ENCODE measurements at regions not wholly inside any gene's neighbourhood (a gene's known extent, or its start where the extent isn't known, plus 50 kb on each side); places are given as distances from the start of the nearest gene placed in this dataset.

DNA sequence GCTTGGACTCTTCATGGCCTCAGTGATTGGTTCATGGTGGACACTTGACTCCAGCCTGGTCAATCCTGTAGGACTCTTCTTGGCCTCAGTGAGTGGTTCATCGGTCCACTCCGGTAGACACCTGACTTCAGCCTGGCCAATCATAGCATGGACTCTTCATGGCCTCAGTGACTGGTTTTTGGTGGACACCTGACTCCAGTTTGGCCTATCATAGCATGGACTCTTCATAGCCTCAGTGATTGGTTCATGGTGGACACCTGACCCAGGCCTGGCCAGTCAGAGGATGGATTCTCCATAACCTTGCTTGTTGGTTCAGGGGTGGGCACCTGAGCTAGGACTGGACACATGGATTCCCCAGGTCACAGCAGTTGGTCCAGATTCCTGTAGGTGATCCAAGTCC, 106.0 kb upstream of the ERCC6L2 start (continued):
- no peak for TF ChIP-seq CTCF (IDR thresholded peaks at IDR 0.05 in 2 of 3, conservative IDR thresholded peaks at IDR 0.05 in 1 of 3; ENCODE audit: borderline replicate concordance in 1 of 3, insufficient read depth in 1 of 3, low read depth in 2 of 3, low read length in 2 of 3)
- TF ChIP-seq POLR2AphosphoS5 (IDR thresholded peaks at IDR 0.05; ENCODE audit: low read depth, low read length), result no peak
- TF ChIP-seq ATF3 (IDR thresholded peaks at IDR 0.05), result no peak
- TF ChIP-seq POLR2A (IDR thresholded peaks at IDR 0.05; ENCODE audit: borderline replicate concordance, extremely low read depth, insufficient read depth, insufficient read length), result no peak

DNA sequence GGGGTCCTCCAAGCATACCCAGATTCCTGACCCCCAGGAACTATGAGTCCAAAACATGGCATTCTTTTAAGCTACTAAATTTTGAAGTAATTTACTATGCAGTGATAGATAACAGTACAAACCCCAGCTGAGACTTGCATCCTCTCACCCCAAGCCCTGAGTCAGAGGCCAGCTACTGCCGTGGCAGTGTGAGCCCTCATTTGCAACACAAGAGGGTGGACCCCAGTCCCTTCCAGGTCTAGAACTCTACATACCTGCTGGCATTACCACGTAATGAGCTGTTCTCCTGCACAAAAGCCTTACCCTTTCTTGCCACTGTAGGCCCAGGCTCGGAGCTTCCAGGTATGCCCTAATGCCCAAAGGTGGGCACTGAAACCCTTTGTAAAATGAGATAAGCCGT, 108.6 kb upstream of the ERCC6L2 start:
- intact Hi-C loops (cut with micrococcal nuclease), result no loop called here
- RAD21 ChIA-PET (ENCODE audit: low non-redundant PET in 1 of 2, low total read pairs in 2 of 2, uncharacterized antibody in 2 of 2, unreplicated experiment in 2 of 2), result no interaction called here

More for the DNA sequence above, 108.6 kb upstream of the ERCC6L2 start:
- POLR2A ChIA-PET, result no interaction called here
- CTCF ChIA-PET, result no interaction called here
- Histone ChIP-seq H3K9ac (ENCODE audit: low read length) (no peak overlapping the region), H3K9me2 (ENCODE audit: insufficient read depth) (no peaks in the 10 kb centered on the region), H3K4me2 (ENCODE audit: low read length) (no peak overlapping the region), H3K27ac (ENCODE audit: low read depth, low read length) (no peak overlapping the region), H2AFZ (ENCODE audit: low read depth, low read length, poor library complexity, severe bottlenecking) (no peak overlapping the region), H3K27me3 (ENCODE audit: insufficient read depth, low read length) (no peaks in the 10 kb centered on the region), H3K36me3 (ENCODE audit: control insufficient read depth in 1 of 2, insufficient read depth in 2 of 2, low read length in 2 of 2) (no peaks in the 10 kb centered on the region), H3K9me3 (ENCODE audit: control insufficient read depth in 1 of 2, insufficient read depth in 1 of 2, low read depth in 1 of 2, low read length in 2 of 2) (no peaks in the 10 kb centered on the region), H3K79me2 (ENCODE audit: insufficient read depth, low read length) (no peaks in the 10 kb centered on the region), H3K4me3 (replicated peaks in 1 of 2; ENCODE audit: low read depth in 1 of 2, low read length in 2 of 2) (no peak overlapping the region), H3K4me1 (ENCODE audit: control insufficient read depth in 1 of 2, insufficient read depth in 2 of 2, low read length in 2 of 2) (no peaks in the 10 kb centered on the region), H4K20me1 (ENCODE audit: insufficient read depth) (no peaks in the 10 kb centered on the region)
- no peak for ATAC-seq
- DNase-seq (ENCODE audit: low read depth, low spot score), result no peak
- no TSS peak for BruUV-seq (replicated peaks)
- TF ChIP-seq ZFX (IDR thresholded peaks at IDR 0.05) (no peak), POLR2A (IDR thresholded peaks at IDR 0.05; ENCODE audit: borderline replicate concordance, extremely low read depth, insufficient read depth, insufficient read length) (no peak), CTCF (IDR thresholded peaks at IDR 0.05 in 2 of 3, conservative IDR thresholded peaks at IDR 0.05 in 1 of 3; ENCODE audit: borderline replicate concordance in 1 of 3, insufficient read depth in 1 of 3, low read depth in 2 of 3, low read length in 2 of 3) (no peak), EZH2 (IDR thresholded peaks at IDR 0.05) (no peak), JUND (IDR thresholded peaks at IDR 0.05) (no peak), ELF1 (IDR thresholded peaks at IDR 0.05; ENCODE audit: borderline replicate concordance, low read depth) (no peak), RAD21 (IDR thresholded peaks at IDR 0.05; ENCODE audit: low read depth) (no peak), ATF3 (IDR thresholded peaks at IDR 0.05) (no peak), TCF7L2 (IDR thresholded peaks at IDR 0.05; ENCODE audit: borderline replicate concordance, extremely low read depth, insufficient read depth, insufficient read length) (no peak), SP1 (IDR thresholded peaks at IDR 0.05; ENCODE audit: low read depth) (no peak), ZNF274 (IDR thresholded peaks at IDR 0.05; ENCODE audit: low read depth, low read length) (no peak), EZH2phosphoT487 (IDR thresholded peaks at IDR 0.05; ENCODE audit: borderline replicate concordance) (no peak), CBX3 (IDR thresholded peaks at IDR 0.05; ENCODE audit: low read depth) (no peak), EGR1 (IDR thresholded peaks at IDR 0.05; ENCODE audit: low read depth) (no peak), REST (IDR thresholded peaks at IDR 0.05; ENCODE audit: low read depth) (no peak), FOSL1 (IDR thresholded peaks at IDR 0.05; ENCODE audit: low read depth) (no peak), CEBPB (IDR thresholded peaks at IDR 0.05; ENCODE audit: low read depth) (no peak)
- TF ChIP-seq, protein P1, sequence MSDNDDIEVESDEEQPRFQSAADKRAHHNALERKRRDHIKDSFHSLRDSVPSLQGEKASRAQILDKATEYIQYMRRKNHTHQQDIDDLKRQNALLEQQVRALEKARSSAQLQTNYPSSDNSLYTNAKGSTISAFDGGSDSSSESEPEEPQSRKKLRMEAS (IDR thresholded peaks at IDR 0.05), result no peak
